ENCODE measurements at regions not wholly inside any gene's neighbourhood (a gene's known extent, or its start where the extent isn't known, plus 50 kb on each side); places are given as distances from the start of the nearest gene placed in this dataset.

DNA sequence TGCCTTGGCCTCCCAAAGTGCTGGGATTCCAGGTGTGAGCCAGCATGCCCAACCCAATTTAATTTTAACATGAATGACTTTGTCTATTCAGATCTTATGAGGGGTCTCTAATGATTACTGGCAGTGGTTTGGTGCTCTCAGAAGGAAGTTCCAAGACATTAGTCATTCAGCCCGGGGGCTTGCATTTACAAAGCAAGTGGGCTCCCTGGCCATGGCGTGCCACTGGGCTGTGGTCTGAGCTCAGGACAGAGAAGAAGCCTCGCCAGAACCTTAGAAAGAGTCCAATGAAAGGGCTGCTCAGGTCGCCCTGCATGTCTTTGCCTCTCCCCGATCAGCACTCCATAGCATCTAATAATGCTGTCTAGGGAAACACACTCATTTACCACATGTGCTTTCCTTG lies 182.6 kb upstream of the CHAC2 start:
- TF ChIP-seq, protein P1, sequence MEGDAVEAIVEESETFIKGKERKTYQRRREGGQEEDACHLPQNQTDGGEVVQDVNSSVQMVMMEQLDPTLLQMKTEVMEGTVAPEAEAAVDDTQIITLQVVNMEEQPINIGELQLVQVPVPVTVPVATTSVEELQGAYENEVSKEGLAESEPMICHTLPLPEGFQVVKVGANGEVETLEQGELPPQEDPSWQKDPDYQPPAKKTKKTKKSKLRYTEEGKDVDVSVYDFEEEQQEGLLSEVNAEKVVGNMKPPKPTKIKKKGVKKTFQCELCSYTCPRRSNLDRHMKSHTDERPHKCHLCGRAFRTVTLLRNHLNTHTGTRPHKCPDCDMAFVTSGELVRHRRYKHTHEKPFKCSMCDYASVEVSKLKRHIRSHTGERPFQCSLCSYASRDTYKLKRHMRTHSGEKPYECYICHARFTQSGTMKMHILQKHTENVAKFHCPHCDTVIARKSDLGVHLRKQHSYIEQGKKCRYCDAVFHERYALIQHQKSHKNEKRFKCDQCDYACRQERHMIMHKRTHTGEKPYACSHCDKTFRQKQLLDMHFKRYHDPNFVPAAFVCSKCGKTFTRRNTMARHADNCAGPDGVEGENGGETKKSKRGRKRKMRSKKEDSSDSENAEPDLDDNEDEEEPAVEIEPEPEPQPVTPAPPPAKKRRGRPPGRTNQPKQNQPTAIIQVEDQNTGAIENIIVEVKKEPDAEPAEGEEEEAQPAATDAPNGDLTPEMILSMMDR (IDR thresholded peaks at IDR 0.05) = no peak
- TF ChIP-seq EP300 (IDR thresholded peaks at IDR 0.05) (no peak), POLR2A (IDR thresholded peaks at IDR 0.05) (no peak)
